UCSD-AML1 (cell line): ENCODE measurements at regions not wholly inside any gene's neighbourhood (a gene's known extent, or its start where the extent isn't known, plus 50 kb on each side); places are given as distances from the start of the nearest gene placed in this dataset.
"Not testable (repeated sequence)": the region's sequence is repeated elsewhere in the genome, so short reads cannot be mapped to it uniquely, and the experiment has no call there.

Experiments
- DNase-seq: peaks from one replicate; lab custom pipeline; 2025; ENCODE audit not compliant: unreplicated experiment; lab: John Stamatoyannopoulos, UW

GRCh38 chr20:19868441-19868840 is 110.4 kb downstream of the RIN2 start:
- no peak for DNase-seq

DNA sequence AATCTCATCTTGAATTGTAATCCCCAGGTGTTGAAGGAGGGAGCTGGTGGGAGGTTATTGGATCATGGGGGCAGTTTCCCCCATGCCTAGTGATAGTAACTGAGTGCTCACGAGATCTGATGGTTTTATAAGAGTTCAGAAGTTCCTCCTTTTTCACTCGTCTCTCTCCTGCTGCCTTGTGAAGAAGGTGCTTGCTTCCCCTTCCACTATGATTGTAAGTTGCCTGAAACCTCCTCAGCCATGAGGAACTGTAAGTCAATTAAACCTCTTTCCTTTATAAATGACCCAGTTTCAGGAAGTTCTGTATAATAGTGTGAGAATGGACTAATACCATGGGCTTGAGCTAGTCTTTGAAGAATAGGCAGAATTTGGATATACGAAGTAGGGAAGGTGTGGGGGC is 113.9 kb downstream of the RIN2 start:
- DNase-seq = no peak

- no peak for DNase-seq
Measured at GRCh38 chr20:19874040-19874727, 116.1 kb downstream of the RIN2 start.

GRCh38 chr20:19875376-19876221 is 117.5 kb downstream of the RIN2 start:
- no peak for DNase-seq

DNA sequence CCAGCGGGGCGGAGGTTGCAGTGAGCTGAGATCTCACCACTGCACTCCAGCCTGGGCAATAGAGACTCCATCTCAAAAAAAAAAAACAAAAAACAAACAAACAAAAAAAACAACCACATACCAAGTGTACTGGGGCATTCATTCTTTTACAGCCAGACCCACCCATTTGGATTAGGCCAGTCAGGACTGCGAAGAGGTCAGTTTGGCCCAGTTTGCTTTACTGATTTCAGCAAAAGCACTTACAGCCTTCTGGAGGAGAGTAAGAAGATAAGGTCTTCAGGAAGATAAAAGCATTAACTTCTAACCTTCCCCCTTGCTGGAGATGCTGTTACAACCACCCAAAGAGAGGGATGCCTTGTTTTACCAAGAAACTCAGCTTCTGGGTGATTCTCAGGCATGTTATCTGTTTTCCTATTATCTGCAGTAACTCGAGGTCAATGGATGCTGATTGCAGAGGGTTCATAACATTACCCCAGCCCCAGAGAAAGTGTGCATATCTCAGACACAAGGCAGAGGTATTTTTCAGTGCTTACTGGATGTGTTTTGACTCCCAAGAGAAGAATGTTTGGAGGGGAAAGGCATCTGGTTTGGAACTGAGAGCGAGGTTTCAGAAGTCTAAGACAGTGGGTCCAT is 118.9 kb downstream of the RIN2 start:
- no peak for DNase-seq

GRCh38 chr20:19879874-19880255 is 121.8 kb downstream of the RIN2 start:
- DNase-seq = not testable (repeated sequence)

- DNase-seq = no peak
Measured at GRCh38 chr20:19880256-19881079, 122.4 kb downstream of the RIN2 start.

- no peak for DNase-seq
Measured at GRCh38 chr20:19881080-19881840, 123.2 kb downstream of the RIN2 start.

DNA sequence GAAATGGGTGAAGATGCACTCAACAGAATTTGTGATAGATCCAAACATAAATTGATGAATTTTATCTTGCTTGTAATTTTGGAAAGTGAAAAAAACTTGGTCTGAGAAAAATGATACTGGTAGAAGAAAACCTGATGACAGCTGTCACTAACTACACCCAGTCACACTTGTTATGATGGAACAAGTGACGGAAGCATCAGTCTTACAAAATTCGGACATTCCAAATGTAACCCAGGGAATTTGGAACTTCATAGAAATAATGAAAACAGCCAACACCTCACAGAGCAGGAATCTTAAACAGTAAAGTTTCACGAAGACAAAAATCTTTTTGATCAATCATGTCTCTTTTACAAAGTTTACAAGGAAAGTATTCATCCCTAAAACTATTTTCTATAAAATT is 123.9 kb downstream of the RIN2 start:
- DNase-seq = no peak

- DNase-seq = no peak
Measured at GRCh38 chr20:19882446-19882845, 124.4 kb downstream of the RIN2 start.

DNA sequence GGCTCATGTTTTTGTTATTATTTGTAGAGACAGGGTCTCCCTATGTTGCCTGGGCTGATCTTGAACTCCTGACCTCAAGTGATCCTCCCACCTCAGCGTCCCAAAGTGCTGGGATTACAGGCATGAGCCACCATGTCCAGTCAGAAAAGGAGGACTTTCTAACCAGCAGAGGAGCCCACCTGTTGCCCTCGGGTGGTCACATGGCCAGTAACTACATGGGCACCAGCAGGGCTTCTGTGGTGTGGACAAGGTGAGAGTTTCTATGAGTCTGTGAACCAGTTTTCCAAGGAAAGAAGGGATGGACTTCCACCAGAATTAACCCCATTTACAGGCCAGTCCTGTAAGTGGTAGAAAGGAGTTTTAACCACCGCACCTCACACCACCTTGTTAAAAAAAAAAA is 125.4 kb downstream of the RIN2 start:
- no peak for DNase-seq

- no peak for DNase-seq
Measured at GRCh38 chr20:19885594-19885938, 127.5 kb downstream of the RIN2 start.

DNA sequence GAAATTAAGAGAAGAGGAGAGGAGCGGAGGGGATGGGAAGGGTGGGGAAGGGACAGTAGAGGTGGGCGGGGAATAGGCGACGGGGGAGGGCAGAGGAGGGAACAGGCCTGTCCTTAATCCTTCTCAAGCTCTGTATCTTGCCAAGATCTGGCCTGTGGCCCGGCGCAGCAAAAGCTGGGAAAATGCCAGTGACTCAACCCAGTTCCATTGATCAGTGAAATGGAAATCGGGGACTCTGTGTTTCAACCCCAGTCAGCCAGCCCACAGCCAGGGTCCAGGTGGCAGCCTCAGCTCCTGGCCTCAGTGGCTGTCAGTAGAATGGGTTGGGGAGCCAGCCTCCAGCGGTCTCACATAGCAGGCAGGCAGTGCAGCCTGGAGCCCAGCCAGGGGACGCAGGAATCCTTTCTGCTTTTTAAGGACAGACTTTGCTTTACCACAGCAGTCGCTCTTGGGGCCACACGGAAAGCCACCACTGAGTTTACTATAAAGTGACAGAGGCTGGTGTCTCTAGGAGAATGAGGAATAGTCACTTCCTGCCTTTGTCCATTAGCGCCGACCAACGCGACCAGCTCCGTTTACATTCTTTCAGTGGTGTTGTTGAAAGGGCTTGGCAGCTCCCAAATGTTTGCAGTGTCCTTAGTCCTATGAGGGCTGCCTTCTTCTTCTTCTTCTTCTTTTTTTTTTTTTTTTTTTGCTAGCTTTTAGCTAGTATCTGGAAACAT is 128.0 kb downstream of the RIN2 start:
- no peak for DNase-seq

DNA sequence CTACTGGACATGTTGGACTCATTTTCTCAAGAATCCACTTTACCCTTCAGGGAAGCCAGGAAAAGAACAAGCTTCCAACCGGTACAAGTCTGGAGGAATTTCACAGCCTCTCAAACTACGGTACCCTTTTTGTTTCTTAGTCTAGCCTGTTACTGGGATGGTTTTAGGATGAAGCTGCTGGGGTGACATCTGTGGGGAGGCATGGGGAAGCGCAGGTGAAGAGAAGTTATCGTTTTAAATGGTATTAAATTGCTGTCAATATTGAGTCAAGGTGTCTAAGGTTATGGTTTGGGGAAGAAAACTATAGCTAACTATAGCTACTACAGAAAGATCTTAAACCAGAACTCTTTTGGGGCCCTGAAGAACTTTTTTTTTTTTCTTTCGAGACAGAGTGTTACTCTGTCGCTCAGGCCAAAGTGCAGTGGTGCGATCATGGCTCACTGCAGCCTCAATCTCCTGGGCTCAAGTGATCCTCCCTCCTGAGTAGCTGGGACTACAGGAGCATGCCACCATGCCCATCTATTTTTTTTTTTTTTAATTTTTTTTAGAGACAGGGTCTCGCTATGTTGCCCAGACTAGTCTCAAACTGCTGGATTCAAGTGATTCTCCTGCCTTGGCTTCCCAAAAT is 128.7 kb downstream of the RIN2 start:
- no peak for DNase-seq

DNA sequence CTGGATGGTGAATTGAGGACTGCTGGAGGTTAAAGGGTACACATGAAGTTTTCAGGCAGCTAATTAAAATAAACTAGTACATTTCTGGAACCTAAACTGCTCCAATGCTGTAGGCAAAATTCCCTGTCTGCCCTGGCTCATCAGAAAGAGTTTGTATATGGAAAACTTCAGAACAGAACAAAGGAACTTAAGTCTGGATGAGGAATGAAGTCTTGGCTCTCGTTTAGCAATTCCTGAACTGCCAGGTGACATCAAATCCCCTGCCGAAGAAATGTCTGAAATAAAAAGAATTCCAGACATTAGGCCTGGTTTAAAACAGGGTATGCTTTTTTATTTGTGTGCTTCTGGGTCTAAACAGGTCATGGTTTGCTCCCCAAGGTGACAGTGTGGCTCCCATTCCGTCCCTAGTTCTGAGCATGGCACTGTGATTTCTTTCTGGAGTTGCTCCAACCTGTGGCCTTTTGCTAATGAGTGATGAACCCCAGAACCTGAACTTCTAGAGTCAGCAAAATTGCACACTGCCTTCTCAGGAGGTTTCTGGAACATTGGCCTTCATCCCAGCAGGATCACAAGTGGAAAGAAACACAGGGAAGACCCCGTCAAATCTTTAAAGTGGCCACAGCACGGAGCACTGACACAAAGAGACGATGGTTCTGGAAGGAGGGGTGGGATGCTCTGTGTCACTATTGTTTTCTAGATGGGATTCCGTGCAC is 129.4 kb upstream of the NAA20 start:
- DNase-seq = no peak

GRCh38 chr20:19888269-19888671 is 128.9 kb upstream of the NAA20 start:
- DNase-seq = no peak

- DNase-seq = peak; percentile 51
Measured at GRCh38 chr20:19889011-19889953, 127.9 kb upstream of the NAA20 start.
